ENCODE measurements at regions not wholly inside any gene's neighbourhood (a gene's known extent, or its start where the extent isn't known, plus 50 kb on each side); places are given as distances from the start of the nearest gene placed in this dataset.

- TF ChIP-seq ATF3 (IDR thresholded peaks at IDR 0.05) (no peak), CTCF (IDR thresholded peaks at IDR 0.05; ENCODE audit: low read depth, low read length, missing input control) (no peak), TAF1 (conservative IDR thresholded peaks at IDR 0.05) (no peak), RXRA (IDR thresholded peaks at IDR 0.05) (no peak), HNF4A (conservative IDR thresholded peaks at IDR 0.05) (no peak), GABPA (IDR thresholded peaks at IDR 0.05 in 1 of 2, conservative IDR thresholded peaks at IDR 0.05 in 1 of 2) (no peak), YY1 (IDR thresholded peaks at IDR 0.05) (no peak), EGR1 (IDR thresholded peaks at IDR 0.05; ENCODE audit: low read depth in 2 of 2) (no peak)
- TF ChIP-seq, protein P1, sequence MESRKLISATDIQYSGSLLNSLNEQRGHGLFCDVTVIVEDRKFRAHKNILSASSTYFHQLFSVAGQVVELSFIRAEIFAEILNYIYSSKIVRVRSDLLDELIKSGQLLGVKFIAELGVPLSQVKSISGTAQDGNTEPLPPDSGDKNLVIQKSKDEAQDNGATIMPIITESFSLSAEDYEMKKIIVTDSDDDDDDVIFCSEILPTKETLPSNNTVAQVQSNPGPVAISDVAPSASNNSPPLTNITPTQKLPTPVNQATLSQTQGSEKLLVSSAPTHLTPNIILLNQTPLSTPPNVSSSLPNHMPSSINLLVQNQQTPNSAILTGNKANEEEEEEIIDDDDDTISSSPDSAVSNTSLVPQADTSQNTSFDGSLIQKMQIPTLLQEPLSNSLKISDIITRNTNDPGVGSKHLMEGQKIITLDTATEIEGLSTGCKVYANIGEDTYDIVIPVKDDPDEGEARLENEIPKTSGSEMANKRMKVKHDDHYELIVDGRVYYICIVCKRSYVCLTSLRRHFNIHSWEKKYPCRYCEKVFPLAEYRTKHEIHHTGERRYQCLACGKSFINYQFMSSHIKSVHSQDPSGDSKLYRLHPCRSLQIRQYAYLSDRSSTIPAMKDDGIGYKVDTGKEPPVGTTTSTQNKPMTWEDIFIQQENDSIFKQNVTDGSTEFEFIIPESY (IDR thresholded peaks at IDR 0.05) = no peak
- TF ChIP-seq, protein P2, sequence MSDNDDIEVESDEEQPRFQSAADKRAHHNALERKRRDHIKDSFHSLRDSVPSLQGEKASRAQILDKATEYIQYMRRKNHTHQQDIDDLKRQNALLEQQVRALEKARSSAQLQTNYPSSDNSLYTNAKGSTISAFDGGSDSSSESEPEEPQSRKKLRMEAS (IDR thresholded peaks at IDR 0.05) = no peak
Measured at GRCh38 chr7:68371985-68372384, 1226.3 kb upstream of the AUTS2 start.
